ENCODE measurements at regions not wholly inside any gene's neighbourhood (a gene's known extent, or its start where the extent isn't known, plus 50 kb on each side); places are given as distances from the start of the nearest gene placed in this dataset.

- no peak for DNase-seq (ENCODE audit: low spot score)
Measured at GRCh38 chr3:22942981-22943380, 260.1 kb upstream of the UBE2E2 start.

GRCh38 chr3:22947851-22948250, 255.3 kb upstream of the UBE2E2 start:
- no peak for DNase-seq (ENCODE audit: low spot score)

- DNase-seq (ENCODE audit: low spot score), result peak; percentile 74
Measured at GRCh38 chr3:22951910-22952309, 251.2 kb upstream of the UBE2E2 start.

GRCh38 chr3:22952860-22953259, 250.3 kb upstream of the UBE2E2 start:
- DNase-seq (ENCODE audit: low spot score), result no peak

- DNase-seq (ENCODE audit: low spot score), result no peak
Measured at GRCh38 chr3:22959593-22959992, 243.5 kb upstream of the UBE2E2 start.

- DNase-seq (ENCODE audit: low spot score), result no peak
Measured at GRCh38 chr3:22960105-22960984, 242.8 kb upstream of the UBE2E2 start.

- DNase-seq (ENCODE audit: low spot score), result no peak
Measured at GRCh38 chr3:22962244-22962643, 240.9 kb upstream of the UBE2E2 start.

- no peak for DNase-seq (ENCODE audit: low spot score)
Measured at GRCh38 chr3:22966349-22966748, 236.8 kb upstream of the UBE2E2 start.

- DNase-seq (ENCODE audit: low spot score), result no peak
Measured at GRCh38 chr3:22969276-22969675, 233.9 kb upstream of the UBE2E2 start.

GRCh38 chr3:22971497-22971896, 231.6 kb upstream of the UBE2E2 start:
- no peak for DNase-seq (ENCODE audit: low spot score)

GRCh38 chr3:22977042-22977441, 226.1 kb upstream of the UBE2E2 start:
- DNase-seq (ENCODE audit: low spot score), result no peak

GRCh38 chr3:22977650-22978289, 225.4 kb upstream of the UBE2E2 start:
- DNase-seq (ENCODE audit: low spot score), result no peak

GRCh38 chr3:22979581-22979980, 223.5 kb upstream of the UBE2E2 start:
- no peak for DNase-seq (ENCODE audit: low spot score)

- no peak for DNase-seq (ENCODE audit: low spot score)
Measured at GRCh38 chr3:22980346-22980745, 222.8 kb upstream of the UBE2E2 start.

GRCh38 chr3:22981166-22981565, 222.0 kb upstream of the UBE2E2 start:
- no peak for DNase-seq (ENCODE audit: low spot score)

GRCh38 chr3:22981861-22982260, 221.3 kb upstream of the UBE2E2 start:
- no peak for DNase-seq (ENCODE audit: low spot score)

GRCh38 chr3:22982981-22983587, 220.0 kb upstream of the UBE2E2 start:
- no peak for DNase-seq (ENCODE audit: low spot score)

- DNase-seq (ENCODE audit: low spot score), result no peak
Measured at GRCh38 chr3:22986958-22987357, 216.2 kb upstream of the UBE2E2 start.

GRCh38 chr3:22988566-22988965, 214.6 kb upstream of the UBE2E2 start:
- no peak for DNase-seq (ENCODE audit: low spot score)

- no peak for DNase-seq (ENCODE audit: low spot score)
Measured at GRCh38 chr3:22989716-22990115, 213.4 kb upstream of the UBE2E2 start.

GRCh38 chr3:22990291-22991200, 212.6 kb upstream of the UBE2E2 start:
- no peak for DNase-seq (ENCODE audit: low spot score)

- no peak for DNase-seq (ENCODE audit: low spot score)
Measured at GRCh38 chr3:22994781-22995180, 208.3 kb upstream of the UBE2E2 start.

Measured in left forelimb (tissue), 1 donor.